Urinary bladder (tissue), 4 donors: ENCODE measurements at regions not wholly inside any gene's neighbourhood (a gene's known extent, or its start where the extent isn't known, plus 50 kb on each side); places are given as distances from the start of the nearest gene placed in this dataset. TPM values are rescaled to one million over a fixed set of nuclear protein-coding genes. Genes with fewer than 3 reads are reported as not detected.
"Not testable (repeated sequence)": the region's sequence is repeated elsewhere in the genome, so short reads cannot be mapped to it uniquely, and the experiment has no call there.

Source experiments
- DNase-seq: peaks from one replicate; pipeline ENCODE4 v3.0.0-alpha.2; 2015; ENCODE audit errors: extremely low spot score
- H3K27ac ChIP-seq: one replicate; pipeline ENCODE4 v1.5.1; 2013; ENCODE audit warnings: low read depth, mild to moderate bottlenecking, moderate library complexity
- H3K36me3 ChIP-seq: one replicate; pipeline ENCODE4 v1.6.1; 2013; ENCODE audit warnings: mild to moderate bottlenecking, moderate library complexity; ENCODE audit not compliant: insufficient read depth
- H3K4me1 ChIP-seq: one replicate; pipeline ENCODE4 v1.6.1; 2013; ENCODE audit warnings: mild to moderate bottlenecking, moderate library complexity; ENCODE audit not compliant: insufficient read depth
- H3K4me3 ChIP-seq: one replicate; pipeline ENCODE4 v1.5.1; 2013; ENCODE audit warnings: low read depth, low read length
- WGBS: extraction: QIAGEN DNeasy Blood & Tissue Kit; methylation state at CpG from one replicate; pipeline ENCODE4 v1.1.7; 2013; 5-methylcytosine and 5-hydroxymethylcytosine counted together
- small RNA-seq: library from RNA; depleted of rRNA; stranded (forward); fragments of <200 nt; gene quantifications from one replicate; pipeline ENCODE3, GENCODE V24; 2014
- donor health status: healthy with polysubstance abuse.
- donor health status: healthy.

DNA sequence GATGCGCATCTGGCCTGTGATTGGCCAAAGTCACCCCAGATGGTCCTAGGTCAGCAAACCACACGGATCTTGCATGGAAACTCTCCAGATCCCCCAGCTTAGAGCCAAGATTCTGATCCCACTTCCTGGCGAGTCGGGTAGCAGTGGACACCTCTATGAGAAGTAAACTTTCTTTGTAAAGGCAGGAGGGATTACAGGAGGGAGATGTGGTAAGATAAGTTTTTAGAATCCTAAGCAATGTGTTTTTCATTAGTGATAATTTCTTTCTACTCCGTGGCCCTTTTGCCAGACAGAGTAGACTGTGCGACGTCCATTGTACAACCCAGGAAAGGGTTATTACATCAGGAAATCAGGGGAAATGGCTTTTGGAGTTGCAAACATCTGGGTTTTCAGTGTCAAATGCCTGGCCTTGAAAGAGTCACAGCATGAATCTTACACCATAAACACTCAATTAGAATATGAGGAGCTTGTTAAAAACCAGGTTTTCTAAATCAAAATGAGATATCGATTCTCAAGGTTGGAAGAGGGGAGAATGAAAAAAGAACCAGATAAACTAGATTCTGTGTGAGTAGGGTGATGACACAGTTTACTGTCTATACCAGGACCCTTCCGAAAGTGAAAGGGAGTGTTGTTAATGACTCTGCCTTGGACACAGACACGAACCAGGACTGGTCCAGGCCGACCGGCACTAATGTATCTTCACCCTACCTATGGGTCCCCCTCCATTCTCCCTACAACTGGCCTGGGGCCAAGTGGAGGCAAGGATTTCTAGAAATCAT, 61.9 kb upstream of the WAC start:
- WGBS, result 46% methylated on average over 12 of the region's 12 CpGs

DNA sequence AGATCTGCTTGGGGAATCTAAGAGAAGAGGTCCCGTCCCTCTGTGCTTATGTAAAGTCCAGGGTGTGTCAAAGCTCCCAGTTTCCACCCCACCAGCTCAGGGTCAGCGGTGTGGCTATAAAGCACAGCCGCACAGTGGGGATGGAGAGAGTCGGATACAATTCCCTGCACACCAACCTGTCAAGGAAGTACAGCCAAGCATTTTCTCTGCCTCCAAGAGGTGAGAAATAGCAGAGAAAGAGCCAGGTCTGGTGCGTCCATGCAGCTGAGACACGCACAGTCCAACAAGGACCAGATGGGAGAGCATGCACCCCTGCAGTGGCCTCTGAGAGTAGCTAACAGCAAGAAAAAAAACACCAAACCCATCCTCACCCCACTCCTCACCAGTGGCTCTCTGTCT, 61.3 kb upstream of the WAC start:
- H3K4me3 ChIP-seq, result no peak overlapping the region
- 83% methylated on average over 6 of the region's 6 CpGs for WGBS
- H3K36me3 ChIP-seq, result no peaks in the 10 kb centered on the region
- no peaks in the 10 kb centered on the region for H3K4me1 ChIP-seq
- no peak overlapping the region for H3K27ac ChIP-seq
- no peak for DNase-seq

More for the DNA sequence above, 61.9 kb upstream of the WAC start:
- no peak overlapping the region for H3K27ac ChIP-seq
- H3K4me1 ChIP-seq, result no peaks in the 10 kb centered on the region
- no peaks in the 10 kb centered on the region for H3K36me3 ChIP-seq
- no peak overlapping the region for H3K4me3 ChIP-seq
- DNase-seq, result no peak

DNA sequence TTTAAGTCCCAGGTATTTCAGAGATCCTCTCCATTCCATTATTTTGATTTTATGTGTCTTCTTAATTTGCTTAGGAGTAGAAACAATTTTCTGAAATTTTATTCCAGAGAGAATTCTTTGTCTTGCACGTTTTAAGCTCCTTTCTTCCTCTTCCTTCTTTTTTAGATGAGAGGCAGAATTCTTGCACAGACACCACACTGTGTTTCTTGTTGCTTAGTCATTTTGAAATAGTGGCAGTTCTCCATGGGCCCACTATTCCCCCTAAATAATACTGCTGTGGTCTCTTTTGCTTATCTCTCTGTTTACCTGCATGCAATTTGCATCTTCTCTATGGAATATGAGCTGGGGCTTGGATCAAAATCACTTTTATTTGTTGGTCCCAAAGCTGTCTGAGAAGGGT, 54.3 kb upstream of the WAC start:
- WGBS, result 47% methylated on average over 1 of the region's 1 CpG
- DNase-seq, result no peak
- H3K36me3 ChIP-seq, result no peaks in the 10 kb centered on the region
- no peak overlapping the region for H3K27ac ChIP-seq
- no peaks in the 10 kb centered on the region for H3K4me1 ChIP-seq
- no peak overlapping the region for H3K4me3 ChIP-seq

DNA sequence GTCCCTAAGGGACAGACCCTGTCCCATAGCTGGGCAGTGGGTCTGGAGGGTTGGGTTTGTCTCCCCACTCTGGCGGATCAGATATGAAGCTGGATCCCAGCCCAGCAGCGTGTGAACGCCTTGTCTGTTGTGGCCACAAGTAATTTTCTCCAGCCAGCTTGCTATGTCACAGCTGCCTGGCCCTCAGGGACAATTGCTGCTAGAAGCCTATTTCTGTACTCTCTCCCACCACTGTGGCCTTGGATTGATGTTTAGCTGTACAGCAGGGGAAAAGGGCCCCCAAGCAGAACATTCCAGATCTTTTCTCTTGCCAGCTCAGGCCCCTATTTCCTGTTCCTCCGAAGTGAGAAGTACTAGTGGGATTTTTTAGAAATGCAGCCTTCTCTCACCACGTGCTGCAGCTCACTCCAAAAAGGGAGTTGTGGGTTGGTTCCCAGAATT, 53.5 kb upstream of the WAC start:
- Histone ChIP-seq H3K4me1 (no peaks in the 10 kb centered on the region), H3K27ac (no peak overlapping the region), H3K4me3 (no peak overlapping the region), H3K36me3 (no peaks in the 10 kb centered on the region)
- 30% methylated on average over 5 of the region's 5 CpGs for WGBS
- DNase-seq, result no peak

DNA sequence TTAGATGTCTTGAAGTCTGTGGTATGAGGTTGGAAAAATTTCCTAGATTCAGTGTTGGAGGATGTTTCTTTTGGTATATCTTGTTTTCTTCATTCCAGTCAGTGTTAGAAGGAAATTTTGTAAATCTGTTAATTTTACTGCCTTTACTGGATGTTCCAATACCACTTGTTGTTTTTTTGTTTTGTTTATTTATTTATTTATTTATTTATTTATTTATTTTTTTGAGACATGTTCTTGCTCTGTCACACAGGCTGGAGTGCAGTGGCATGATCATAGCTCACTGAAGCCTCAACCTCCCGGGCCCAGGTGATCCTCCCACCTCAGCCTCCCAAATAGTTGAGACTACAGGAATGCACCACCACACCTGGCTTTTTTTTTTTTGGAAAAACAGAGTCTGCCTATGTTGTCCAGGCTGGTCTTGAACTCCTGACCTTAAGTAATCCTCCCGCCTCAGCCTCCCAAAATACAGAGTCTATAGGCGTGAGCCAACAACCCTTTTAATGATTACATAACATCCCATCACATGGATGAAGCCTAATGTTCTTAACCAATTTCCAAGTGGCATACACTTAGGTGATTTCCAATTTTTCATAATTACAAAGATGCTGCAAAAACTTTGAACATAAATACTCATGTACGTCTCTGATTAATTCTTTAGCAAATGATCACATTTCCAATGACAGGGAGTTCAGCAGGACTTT, 52.8 kb upstream of the WAC start:
- Histone ChIP-seq H3K4me1 (no peaks in the 10 kb centered on the region), H3K4me3 (no peak overlapping the region), H3K36me3 (no peaks in the 10 kb centered on the region), H3K27ac (no peak overlapping the region)
- WGBS, result 94% methylated on average over 4 of the region's 4 CpGs
- DNase-seq, result no peak

DNA sequence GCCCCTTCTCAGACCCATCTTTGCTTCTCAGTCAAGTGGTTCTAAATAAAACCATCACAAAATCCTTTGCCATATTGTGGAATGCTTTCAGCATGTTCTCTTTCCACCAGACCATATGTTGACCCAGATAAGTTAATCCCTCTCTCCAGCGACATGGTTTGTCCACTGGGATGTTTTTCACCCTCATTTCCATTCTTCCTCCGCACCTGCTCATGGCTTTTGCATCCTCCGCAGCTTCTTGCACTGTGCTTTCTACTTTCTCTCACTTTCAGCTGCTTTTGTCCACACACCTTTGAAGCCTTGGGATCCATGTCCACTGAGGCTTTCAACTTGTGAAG, 52.3 kb upstream of the WAC start:
- H3K4me1 ChIP-seq, result no peaks in the 10 kb centered on the region
- H3K36me3 ChIP-seq, result no peaks in the 10 kb centered on the region
- no peak overlapping the region for H3K4me3 ChIP-seq
- no peak for DNase-seq
- WGBS, result 77% methylated on average over 3 of the region's 3 CpGs
- H3K27ac ChIP-seq, result no peak overlapping the region

DNA sequence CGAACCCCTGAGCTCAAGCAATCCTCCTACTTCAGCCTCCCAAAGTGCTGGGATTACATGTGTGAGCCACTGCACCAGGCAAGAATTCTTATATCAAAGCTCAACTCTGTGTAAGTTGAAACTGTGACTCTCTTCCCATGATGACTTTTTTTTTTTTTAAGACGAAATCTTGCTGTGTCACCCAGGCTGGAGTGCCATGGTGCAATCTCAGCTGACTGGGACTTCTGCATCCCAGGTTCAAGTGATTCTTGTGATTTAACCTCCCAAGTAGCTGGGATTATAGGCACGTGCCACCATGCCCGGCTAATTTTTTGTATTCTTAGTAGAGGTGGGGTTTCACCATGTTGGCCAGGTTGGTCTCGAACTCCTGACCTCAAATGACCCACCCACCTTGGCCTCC, 51.6 kb upstream of the WAC start:
- H3K27ac ChIP-seq, DNase-seq, H3K4me1 ChIP-seq, H3K4me3 ChIP-seq, H3K36me3 ChIP-seq: not testable (repeated sequence)
- 89% methylated on average over 5 of the region's 5 CpGs for WGBS

DNA sequence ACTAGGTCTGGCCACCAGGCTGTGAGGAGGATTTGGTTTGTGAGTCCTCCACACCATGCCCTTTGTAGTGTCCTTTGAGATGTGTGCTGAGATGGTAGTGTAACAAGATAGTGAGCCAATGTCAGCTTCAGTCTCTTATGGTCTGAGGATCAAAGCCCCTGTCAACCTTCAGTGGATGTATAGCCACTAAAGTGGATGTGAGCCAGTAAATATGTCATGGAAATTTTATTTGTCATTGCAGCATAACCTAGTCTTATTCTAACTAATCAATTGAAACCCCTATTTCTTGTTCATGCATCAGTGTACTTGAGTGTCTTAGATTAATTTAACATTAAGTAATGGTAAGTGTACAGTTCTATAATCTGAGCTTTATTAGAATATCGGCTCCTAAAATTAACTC, 51.0 kb upstream of the WAC start:
- Histone ChIP-seq H3K4me3 (no peak overlapping the region), H3K36me3 (no peaks in the 10 kb centered on the region), H3K27ac (no peak overlapping the region), H3K4me1 (no peaks in the 10 kb centered on the region)
- 96% methylated on average over 1 of the region's 1 CpG for WGBS
- no peak for DNase-seq

Small RNA genes in the stretch of these regions (small RNA-seq; reads per million reads assigned to genes)
- gene RF00012, result not detected
